ENCODE measurements at regions not wholly inside any gene's neighbourhood (a gene's known extent, or its start where the extent isn't known, plus 50 kb on each side); places are given as distances from the start of the nearest gene placed in this dataset.
A peak's percentile ranks its signal among the peaks of the same experiment; 100 is the strongest.

DNA sequence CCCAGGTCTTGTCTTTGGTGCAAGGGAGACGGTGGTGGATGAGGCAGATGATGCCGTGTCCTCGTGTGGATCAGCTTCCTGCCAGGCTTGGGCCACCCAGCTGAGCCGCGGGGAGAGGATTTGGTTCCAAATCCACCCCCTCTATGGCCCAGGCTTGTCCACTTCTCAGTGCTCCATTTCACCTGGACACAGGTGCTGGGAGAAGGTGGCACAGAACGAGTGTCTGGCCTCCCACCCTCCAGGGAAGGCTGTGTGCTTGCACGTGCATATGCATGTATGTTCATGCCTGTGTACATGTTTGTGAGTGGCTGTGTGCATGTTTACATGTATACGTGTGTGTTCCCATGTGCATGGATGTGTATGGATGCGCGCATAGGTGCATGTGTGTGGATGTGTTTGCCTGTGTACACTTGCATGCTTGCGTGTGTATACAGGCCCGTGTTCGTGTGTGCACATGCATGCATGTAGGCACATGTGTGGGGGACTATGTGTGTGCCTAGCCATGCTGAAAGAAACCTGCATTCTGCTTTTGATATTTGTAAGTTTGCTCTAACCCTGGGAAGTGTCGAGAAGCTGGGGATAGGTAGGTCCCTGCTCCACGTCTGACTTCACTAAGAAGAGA is 196.3 kb downstream of the IRF8 start:
- no peak for DNase-seq

DNA sequence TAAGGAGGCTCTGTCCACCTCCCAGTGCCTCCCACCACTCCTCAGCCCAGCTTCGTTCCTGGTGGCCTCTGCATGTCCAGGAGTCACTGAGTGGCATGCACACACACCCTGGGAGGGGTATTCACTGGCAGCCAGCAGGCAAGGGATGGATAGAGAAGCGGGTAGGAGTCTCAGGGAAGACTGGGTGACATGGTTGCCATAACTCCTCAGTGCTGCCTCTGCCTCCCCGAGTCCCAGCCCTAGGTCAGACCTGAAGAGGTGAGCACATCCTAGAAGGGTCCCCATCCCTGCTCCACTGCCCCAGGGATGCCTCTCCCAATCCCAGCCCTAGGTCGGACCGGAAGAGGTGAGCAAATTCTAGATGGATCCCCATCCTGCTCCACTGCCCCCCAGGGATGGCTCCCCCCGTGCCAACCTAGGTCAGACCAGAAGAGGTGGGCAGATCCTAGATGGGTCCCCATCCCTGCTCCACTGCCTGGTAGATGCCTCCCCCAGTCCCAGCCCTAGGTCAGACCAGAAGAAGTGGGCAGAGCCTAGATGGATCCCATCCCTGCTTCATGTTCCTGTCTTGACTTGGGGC is 197.0 kb downstream of the IRF8 start:
- DNase-seq: no peak

DNA sequence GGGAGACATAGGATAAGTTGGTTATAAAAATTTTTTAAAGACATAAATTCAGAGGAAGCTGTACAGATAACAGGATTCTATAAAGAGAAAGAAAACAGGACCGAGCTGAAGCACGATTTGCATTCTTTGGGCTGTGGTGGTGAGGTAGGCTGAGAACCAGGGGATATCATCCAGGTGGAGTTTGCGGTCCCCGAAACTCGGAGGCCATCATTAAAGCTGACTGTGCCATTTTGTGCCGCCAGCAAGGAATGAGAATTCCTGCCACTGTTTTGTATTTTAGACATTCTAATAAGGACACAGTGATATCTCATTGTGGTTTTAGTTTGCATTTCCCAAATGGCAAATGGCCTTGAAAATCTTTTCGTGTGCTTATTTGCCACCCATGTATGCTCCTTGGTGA is 197.9 kb downstream of the IRF8 start:
- DNase-seq: no peak

DNA sequence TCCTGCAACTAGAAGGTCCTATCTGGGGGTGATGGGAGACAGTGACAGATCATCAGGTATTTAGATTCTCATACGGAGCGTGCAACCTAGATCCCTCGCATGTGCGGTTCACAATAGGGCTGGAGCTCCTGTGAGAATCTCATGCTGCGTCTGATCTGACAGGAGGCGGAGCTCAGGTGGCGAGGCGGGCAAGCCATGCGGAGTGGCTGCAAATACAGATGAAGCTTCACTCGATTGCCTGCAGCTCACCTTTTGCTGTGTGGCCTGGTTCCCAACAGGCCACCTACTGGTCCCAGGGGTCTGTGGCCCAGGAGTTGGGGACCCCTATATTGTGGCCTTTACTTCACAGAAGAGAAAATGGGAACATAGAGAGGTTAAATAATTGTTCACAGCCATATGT is 200.4 kb downstream of the IRF8 start:
- no peak for DNase-seq

DNA sequence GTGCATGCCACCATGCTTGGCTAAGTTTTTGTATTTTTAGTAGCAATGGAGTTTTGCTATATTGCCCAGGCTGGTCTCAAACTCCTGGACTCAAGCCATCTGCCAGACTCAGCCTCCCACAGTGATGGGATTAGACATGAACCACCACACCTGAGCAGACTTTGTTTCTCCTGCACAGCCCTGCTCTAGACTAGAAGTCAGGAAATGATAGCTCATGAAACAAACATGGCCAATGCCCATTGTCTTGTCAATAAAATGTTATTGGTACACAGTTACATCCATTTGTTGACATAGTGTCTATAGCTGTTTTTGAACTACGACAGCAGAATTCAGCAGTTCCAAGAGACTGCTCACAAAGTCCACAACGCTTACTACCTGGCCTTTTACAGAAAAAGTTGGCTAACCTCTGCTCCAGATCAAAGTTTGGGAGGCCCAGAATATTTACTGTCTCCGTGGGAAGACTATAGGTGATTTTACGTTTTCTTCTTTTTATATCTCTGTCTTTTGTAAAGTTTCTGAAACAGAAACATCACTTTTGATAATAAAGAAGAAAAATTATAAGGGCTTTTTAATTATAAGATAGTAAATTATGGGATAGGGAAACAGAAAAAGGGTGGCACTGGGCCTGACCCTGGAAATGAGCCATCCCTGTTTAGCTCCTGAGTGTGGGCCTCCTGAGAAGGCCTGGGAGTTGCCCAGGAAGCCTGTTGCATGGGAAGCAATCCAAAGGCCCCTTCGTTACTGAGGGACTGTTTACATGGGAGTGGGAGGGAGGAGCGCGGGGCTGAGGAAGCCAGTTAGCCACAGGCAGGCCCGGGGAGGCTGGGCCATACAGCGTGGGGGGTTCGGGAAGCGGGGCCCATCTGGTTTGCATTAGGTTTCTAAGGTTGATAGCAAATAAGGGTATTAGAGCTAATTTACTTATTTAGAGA is 201.5 kb downstream of the IRF8 start:
- DNase-seq: no peak

DNA sequence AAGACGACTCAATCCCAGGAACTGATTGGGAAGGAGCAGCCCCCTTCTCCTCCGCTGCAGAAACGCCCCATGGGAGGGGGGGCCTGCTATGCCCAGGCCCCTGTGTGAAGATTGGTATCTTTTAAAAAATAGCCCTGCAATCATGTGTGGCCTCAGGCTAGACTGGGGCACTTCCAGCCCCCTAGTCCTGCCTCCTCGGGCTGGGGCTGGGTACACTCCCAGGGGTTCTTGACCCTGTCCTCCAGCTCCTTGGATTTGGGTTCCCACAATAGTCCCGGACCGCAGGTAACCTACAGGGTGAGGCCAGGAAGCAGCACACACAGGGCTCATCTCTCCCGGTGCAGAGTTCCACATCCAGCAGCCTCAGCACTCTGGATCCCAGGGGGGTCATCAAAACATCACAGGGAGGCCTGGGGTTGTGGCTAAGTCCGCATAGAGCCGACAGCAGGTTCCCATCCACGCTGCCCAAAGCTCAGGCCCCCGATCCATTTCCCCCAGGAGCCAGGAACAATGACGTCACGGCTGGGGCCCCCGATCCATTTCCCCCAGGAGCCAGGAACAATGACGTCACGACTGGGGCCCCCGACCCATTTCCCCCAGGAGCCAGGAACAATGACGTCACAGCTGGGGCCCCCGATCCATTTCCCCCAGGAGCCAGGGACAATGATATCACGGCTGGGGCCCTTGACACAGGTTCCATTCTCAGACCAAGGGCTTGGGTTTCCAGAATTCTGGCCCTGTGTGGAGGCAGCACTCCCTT is 202.4 kb downstream of the IRF8 start:
- no peak for DNase-seq

DNA sequence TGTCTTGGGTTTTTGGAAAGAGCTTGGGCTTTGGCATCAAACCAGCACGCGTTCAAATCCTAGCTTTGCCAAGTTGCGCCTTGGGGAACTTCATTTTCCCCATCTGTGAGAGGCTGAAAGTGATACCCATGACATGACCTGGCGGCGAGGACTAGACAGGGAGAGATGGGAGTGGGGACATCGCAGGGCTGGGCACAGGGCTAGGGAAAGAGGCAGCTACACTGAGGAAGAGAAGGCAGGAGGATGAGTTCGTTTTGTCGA is 202.9 kb downstream of the IRF8 start:
- DNase-seq: no peak

DNA sequence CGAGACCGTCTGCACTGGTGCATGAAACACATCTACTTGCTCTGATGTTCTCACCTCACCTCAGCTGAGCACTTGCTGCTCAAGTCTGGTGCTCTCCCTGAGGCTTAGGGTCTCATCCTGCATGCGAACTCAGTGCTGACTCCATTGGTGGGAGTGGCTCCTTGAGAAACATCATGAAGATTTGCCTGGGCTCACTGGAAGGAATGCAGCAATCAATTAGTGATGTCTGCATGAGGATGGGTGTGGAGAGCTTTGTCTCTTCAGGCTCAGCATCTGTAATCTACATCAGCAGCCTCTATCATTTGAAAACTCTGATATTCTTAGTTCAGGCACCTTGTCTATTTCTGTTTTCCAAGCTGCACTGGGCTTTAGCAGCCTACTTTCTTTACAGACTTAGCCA is 204.4 kb downstream of the IRF8 start:
- DNase-seq: no peak

DNA sequence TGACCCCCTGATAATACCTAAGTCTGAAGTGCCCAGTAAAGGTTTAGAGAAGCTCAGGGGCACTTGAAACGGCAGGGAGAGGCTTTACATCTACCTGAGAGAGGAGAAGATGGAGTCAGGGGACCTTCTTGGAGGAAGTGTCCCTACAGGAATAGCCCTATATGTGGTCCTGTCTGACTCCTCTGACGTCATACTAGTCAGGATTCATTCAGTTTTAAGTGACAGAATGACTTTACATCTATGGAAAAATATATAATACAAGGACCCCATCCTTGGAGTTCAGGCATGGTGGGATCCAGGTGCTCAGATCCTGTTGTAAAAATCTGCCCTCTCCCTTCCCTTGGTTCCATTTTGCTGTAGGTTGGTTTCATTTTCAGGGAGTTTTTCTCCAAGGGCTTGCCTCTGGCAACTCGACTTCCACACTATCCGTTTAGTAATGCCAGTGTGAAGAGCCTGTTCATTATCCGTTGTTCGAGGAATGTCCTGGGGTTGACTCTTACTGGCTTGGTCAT is 205.6 kb downstream of the IRF8 start:
- DNase-seq: no peak

DNA sequence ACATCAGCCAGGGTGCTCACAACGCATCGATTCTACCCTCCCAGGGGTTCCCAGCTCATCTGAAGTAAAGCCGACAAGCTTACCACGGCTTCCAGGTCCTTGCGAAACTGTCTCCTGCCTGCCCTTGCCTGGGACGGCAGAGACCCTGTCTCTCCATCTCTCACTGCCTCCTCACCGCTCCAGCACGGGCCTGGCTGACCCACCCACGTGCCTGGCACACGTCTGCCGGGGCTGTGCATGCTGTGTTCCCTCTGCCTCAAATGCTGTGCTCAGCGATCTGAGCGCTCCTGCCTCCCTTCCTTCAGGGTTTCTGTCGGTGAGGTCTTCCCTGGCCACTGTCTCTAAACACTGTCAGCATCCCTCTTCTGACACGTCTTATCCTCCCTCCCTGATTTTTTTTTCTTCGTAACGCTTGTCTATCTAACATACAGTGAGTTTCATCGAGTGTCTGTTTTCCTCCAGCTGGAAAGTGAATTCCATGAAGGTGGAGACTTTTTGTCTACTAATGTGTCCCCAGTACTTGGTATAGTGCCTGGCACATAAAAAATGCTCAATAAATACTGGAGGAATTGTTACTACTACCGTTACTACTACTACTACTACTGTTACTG is 208.4 kb downstream of the IRF8 start:
- no peak for DNase-seq

DNA sequence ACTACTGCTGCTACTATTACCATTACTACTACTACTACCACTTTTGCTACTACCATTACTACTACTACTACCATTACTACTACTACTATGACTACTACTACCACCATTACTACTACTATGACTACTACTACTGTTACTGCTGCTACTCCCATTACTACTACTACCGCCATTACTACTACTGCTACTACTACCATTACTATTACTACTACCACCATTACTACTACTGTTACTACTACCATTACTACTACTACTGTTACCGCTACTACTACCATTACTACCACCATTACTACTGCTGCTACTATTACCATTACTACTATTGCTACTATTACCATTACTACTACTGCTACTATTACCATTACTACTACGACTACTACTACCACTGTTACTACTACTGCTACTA is 209.1 kb downstream of the IRF8 start:
- DNase-seq: no peak

DNA sequence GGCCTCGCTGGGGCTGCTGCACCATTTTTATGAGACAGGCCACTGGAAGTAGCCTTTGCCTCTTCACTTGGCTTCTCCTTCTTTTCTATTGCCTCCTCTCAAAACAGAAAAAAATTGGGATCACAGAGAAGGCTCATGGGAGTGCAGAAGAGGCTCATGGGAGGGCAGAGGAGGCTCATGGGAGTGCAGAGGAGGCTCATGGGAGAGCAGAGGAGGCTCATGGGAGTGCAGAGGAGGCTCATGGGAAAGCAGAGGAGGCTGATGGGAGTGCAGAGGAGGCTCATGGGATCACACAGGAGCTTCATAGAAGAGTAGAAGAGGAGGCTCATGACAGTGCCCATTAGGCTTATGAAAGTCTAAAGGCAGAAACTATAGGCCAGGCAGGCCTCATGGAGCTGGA is 211.2 kb downstream of the IRF8 start:
- DNase-seq: no peak

DNA sequence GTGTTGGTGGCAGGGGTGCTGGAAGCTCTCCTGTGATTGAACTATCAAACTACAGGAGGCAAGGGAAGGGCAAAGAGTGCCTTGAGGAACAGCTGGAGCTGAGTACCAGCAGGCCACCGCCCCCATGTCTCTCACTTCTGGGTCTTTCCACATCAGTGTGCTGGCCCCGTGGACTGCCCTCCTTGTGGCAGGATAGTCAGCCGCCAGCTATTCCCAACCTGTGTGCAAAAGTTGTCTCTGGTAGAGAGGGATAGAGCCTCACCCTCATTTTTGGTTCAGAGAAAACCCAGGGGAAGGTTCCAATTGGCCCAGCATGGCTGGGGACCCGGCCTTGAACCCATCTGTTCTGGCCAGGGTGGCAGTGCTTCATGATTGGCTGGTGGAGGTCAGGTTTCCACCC is 211.8 kb downstream of the IRF8 start:
- DNase-seq: no peak

DNA sequence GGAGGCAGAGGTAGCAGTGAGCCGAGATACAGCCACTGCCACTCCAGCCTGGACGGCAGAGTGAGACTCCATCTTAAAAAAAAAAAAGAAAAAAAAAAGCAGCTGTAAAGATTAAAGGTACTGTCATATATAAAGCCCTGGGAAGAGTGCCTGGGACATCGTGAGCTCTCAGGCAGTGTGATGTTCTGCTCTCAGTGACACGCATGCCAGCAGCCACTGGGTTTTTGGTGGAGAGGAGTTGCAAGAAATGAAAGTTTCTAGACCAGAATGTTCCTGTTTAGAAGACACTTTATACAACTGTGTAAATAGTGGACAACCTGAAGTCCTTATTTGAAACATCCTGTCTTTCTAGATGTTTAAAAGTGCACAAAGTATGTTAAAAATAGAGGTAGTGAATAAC is 213.2 kb downstream of the IRF8 start:
- DNase-seq: no peak

DNA sequence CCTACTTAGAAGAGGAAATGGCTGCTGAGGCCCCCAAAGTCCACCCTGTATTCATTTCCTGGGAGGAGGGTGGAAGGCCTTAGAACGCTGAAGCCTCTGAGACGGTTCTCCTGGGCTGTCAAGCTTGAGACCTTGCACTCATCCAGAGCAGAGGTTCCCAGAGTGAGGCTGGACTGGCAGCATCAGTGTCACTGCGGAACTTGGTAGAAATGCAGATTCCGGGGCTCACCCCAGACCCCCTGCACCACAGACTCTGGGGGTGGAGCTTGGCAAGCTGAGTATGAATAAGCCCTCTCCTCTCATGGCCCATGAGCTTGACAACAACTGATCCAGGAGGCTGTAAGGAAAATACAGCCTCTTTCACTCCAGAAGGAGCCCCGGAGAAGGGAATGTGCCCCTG is 218.3 kb downstream of the IRF8 start:
- DNase-seq: no peak

DNA sequence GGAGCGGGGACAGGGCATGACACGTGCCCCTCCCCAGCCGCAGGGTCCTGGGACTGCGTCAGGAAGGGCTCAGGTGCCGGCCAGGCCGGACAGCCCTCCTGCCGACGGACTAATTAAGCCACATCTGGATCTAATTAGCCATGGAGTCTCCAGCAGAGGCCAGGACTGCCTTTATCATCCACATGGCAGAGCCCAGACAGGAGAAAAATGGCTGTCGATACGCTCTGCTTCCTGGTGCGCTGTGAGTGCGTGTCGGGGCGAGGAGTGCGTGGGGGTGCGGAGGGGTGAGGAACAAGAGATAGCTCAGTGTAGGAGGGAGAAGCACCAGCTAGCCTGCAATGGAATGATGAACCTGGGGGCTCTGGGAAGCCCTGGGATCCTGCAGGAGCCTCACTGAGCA is 218.8 kb downstream of the IRF8 start:
- no peak for DNase-seq

DNA sequence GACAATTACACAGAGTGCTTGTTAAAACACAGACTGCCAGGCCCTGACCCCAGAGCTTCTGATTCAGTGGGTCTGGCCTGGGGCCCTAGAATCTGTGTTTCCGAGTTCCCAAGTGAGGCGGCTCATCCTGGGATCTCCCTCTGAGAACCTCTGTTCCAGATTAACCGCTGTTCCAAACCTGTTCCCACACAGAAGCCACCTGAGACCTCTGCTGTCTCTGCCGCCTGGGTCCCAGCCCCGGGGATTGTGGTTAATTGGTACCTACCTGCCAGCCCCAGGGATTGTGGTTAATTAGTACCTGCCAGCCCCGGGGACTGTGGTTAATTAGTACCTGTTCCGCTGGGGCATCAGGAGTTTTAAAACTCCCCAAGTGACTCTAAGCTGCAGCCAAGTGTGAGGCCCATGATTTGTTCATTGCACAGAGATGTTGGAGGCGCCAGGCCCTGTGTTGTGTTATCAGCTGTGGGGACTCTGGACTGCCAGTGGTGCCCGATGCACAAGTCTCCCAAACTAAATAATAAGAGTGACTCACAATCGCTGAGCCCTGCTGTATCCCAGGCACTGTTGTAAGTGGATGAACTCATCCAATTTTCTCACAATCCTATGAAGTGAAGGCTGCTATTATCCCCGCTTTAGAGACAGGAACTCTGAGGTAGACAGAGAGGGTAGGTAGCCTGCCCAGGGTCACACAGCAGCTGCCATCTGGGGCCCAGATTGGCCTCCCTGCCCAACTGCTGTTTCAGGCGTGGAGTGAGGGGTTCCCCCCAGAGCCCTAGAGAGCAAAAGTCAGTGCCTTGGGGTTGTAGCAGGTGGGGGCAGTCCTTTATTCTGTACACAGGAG is 219.7 kb downstream of the IRF8 start:
- peak in 1 of 3 experiments; percentile 4 for DNase-seq

DNA sequence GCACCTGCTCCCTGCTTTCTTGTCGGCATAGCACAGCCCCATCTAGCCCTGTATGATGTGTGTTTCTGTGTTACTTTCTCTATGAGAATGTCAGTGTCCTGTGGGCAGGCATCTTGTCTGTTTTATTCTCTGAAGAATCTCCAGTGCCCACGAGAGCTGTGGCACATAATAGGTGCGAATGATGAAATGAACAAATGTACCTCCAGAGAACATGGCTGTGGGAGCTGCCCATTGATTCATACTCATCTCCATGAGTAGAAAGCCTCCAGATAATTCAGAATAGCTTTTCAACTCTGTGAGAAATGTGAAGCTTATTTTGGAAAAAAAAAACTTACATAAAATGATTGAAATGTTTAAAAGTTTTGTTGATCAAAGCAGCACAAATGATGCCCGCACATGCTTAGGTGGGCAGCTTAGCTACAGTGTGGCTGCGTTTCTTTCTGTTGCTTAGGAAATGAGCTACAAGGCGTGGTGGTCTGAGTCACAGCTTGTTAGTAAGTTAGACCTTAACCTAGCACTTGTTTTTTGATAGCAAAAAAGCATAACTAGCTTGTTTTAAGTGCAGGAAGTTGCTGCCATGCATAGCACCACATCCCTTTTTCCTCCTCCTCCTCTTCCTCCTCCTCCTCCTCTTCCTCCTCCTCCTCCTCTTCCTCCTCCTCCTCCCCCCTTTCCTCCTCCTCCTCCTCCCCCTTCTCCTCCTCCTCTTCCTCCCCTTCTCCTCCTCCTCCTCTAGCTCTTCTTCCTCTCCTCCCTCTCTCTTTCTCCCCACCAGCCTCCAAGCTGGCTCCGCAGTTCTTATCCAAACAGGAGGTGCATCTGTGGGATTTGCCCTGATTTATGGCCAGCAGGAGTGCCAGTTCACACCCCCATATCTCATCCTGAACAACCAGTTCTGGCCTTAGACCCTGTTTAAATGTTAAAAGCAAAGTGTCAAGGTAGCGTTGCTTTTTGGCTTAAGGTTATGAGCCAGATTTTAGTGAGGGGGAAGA is 221.5 kb downstream of the IRF8 start:
- DNase-seq: no peak

DNA sequence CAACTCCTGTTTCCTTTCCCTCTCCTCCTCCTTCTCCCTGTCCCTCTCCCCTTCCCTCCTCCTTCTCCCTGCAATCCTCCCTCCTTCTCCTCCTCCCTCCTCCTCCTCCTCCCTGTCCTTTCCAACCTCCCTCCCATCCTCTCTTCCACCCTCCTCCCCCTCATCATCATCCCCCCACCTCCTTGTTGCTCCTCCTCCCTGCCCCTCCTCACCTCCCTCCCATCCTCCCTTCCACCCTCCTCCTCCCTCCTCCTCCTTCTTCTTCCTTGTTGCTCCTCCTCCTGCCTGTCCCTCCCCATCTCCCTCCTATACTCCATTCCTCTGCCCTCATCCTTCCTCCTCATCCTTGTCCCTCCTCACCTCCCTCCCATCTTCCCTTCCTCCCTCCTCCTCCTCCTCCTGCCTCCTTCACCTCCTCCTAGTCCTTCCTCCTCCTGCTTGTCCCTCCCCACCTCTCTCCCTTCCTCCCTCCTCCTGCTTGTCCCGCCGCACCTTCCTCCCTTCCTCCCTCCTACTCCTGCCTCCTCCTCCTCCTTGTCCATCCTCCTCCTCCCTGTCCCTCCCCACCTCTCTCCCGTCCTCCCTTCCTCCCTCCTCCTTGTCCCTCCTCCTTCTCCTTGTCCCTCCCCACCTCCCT is 222.5 kb downstream of the IRF8 start:
- DNase-seq: no peak

DNA sequence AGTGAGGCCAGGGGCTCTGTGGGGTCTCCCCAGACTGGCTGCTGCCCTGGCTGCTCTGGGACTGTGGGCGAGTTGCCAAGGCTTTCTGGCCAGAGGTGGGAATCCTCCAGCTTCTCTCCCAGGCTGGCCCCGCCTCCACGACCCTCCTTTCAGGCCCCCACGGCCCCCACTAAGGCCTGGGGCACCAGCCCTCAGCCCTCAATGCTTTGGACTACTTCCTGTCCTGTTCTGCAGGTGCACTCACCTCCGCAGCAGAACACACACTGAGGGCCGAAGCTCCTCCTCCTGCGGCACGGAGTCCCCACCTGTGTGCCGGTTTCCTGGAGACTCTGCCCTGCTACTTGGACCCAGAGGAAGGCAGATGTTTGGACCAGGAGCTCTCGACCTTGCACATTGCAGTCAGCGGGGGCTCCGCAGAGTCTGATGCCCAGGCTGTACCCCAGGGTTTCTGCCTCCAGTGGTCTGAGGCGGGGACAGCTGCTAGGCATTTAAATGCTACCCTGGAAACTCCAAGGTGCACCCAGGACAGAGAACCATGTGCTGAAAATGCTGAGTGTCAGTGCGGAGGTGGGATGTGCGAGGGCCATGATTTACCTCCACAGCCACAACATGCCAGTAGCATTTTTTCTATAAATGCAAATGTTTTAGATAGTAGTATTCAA is 223.8 kb downstream of the IRF8 start:
- DNase-seq: no peak
